GM08714 (cell line): ENCODE measurements at regions not wholly inside any gene's neighbourhood (a gene's known extent, or its start where the extent isn't known, plus 50 kb on each side); places are given as distances from the start of the nearest gene placed in this dataset.

Source experiments
- H3K4me3 ChIP-seq: fragments of 200-500 bp; sonication (Bioruptor generic); 2 replicates; pipeline ENCODE4 v1.5.1; 2014; ENCODE audit warnings: mild to moderate bottlenecking, low read length, inconsistent platforms
- ZNF274 ChIP-seq: IDR thresholded peaks from 2 replicates; pipeline ENCODE4 v1.6.1; 2012; ENCODE audit warnings: mild to moderate bottlenecking, low read depth, low read length

DNA sequence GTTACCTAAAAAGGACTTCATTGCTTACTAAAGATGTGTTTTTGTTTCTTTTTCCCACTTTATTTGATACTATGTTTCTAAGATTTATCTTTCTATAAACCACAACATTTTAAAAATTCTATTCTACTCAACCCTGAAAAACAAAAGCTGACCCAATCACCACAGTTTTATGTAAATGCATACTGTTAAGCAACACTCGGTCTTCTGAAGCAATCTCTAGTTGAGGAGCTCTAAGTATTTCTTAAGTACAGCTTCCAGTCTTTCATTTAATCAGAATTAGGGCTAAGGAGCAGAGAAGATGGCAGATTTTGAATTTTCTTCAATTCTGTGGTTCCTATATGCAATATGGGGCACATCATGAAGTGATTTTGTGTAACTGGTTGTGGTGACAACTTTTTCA lies 72.2 kb upstream of the SLC4A10 start:
- no peak for TF ChIP-seq ZNF274

DNA sequence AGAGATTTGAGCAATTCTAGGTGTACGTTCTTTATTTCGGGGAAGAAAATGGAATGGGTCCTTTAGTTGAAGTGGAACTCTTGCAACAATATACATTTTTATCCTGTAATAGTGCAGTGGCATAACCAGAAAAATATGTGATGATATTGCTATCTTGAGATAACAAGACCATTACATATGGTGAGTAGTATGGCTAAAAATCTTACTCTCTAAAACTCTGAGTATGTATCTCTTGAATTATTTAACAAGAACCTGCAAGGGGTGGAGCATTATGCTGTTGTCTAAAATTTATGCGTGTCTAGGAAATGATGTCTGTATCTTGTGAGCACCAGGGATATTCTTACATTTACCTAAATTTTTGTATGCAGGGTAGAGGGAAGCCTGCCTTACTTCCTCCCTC lies 68.4 kb upstream of the SLC4A10 start:
- TF ChIP-seq ZNF274, result no peak
- H3K4me3 ChIP-seq, result no peak overlapping the region

More for the DNA sequence above, 72.2 kb upstream of the SLC4A10 start:
- no peak overlapping the region for H3K4me3 ChIP-seq

DNA sequence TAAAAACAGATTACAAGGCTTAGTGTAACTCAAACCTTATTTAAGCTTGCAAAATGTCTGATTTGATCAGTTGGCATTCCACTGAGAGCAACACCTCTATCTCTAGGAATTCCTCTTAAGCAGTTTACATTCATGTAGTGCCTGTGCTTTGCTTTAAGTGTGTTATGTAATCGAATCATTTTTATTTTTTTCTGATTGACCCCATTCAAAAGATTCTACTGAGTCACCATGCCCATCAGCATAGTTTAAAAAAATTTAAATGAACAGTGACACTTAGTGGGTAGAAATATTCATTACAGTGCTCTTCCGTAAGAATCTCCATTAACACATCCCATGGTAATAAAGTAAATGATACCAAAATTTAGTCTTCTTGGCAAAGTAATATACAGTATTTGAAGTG lies 67.8 kb upstream of the SLC4A10 start:
- TF ChIP-seq ZNF274, result no peak
- H3K4me3 ChIP-seq, result no peak overlapping the region

DNA sequence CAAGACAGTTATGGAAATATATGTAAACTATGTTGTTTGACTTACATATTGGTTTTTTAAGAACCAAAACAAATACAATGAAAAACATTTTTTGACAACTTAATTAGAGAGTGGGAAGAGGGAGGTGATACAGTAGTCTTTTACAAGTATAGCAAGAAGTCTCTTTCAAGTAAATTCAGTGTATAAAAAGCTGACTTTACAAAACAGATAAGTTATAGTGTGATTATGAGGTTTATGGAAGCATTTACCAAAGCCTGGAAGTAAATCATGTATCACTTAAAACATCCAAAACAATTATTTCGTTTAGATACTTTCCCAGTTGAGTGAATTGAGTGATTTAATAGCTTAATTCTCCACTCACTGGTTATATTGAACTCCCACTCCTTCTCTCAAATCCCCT lies 66.7 kb upstream of the SLC4A10 start:
- TF ChIP-seq ZNF274, result no peak
- no peak overlapping the region for H3K4me3 ChIP-seq

DNA sequence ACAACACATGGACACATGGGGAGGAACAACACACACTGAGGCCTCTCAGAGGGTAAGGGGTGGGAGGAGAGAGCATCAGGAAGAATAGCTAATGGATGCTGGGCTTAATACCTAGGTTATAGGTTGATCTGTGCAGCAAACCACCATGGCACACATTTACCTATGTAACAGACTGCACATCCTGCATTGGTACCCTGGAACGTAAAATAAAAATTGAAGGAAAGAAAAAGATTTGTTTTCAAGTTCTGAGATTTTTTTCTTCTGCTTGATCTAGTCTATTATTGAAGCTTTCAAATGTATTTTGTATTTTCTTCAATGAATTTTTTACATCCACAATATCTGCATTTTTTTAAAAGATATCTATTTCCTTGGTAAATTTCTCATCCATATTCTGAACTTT lies 59.3 kb upstream of the SLC4A10 start:
- H3K4me3 ChIP-seq, result no peak overlapping the region
- TF ChIP-seq ZNF274, result no peak

DNA sequence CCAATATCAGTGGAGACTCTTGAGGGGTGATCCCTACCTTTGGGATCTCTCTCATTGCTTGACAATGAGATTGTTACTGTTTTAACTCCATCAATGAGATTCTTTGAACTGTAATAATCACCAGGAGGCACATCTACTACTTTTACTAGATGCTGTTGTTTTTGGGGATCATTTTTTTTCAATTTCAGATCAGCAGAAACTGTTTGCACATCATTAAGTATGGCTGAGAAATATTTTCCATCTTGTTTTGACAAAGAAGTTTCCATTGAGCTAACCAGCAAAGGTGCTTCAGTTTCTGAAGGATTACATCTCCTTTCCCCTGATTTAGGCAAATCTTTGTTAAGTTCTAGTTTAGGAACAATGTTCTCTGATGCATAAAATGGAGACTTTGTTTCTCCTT lies 54.8 kb upstream of the SLC4A10 start:
- H3K4me3 ChIP-seq, result no peak overlapping the region
- no peak for TF ChIP-seq ZNF274

DNA sequence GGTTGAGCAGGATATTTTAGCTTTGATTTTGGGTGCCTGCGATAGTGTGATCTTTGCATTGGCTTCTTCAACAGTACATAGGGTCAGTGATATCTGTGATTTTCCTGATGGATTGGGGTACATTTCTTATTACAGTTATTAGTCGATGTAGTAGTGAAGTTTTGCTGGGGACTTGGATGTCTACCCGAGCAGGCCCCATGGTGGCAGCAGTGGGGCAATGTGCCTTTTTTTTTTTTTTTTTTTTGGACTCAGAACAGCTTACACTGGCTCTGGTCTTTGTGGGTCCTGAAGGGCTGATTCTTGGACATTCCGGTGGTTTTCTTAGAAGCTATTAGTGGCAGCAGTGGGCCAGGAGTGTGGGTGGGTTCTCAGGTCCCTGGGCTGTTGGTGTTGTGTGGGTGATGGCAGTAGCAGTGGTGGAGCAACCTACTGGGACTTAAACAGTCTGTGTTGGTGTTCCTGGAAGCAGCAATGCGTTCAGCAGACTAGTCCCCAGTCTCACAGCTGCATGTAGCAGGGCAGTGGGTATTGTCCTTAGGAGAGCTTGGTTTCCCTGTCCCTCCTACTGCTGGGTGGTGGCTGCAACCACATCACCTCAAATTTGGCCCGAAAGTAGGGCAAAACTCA lies 53.7 kb upstream of the SLC4A10 start:
- no peak for TF ChIP-seq ZNF274

DNA sequence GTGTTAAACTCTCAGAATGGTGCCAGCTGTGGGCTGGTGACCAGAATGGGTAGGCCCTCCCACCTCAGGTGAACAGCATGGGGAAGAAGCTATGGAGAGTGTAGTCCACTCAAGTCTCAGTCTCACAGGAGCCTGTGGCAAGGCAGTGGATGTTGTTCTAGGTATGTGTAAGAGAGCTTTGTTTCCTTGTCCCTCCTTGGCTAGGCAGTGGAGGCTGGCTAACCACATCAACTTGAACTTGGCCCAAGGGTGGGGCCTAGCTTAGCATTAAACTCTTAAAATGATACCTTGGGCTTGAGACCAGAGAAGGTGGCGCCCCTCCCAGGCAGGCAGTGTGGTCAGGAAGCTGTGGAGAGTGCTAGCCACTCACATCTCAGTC lies 53.2 kb upstream of the SLC4A10 start:
- TF ChIP-seq ZNF274, result no peak
- no peak overlapping the region for H3K4me3 ChIP-seq

More for the DNA sequence above, 53.7 kb upstream of the SLC4A10 start:
- H3K4me3 ChIP-seq, result no peak overlapping the region
